ENCODE measurements at regions not wholly inside any gene's neighbourhood (a gene's known extent, or its start where the extent isn't known, plus 50 kb on each side); places are given as distances from the start of the nearest gene placed in this dataset.

DNA sequence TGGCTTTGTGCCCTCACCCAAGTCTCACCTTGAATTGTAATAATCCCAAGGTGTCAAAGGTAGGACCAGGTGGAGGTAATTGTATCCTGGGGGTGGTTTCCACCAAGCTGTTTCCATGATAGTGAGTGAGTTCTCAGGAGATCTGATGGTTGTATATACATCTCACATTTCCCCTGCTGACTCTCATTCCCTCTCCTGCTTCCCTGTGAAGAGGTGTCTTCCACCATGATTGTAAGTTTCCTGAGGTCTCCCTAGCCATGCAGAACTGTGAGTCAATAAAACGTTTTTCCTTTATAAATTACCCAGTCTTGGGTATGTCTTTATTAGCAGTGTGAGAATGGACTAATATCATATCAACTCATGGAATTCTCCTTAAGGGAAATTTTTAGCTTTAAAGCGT is 302.6 kb downstream of the LIG4 start:
- TF ChIP-seq, protein P1, sequence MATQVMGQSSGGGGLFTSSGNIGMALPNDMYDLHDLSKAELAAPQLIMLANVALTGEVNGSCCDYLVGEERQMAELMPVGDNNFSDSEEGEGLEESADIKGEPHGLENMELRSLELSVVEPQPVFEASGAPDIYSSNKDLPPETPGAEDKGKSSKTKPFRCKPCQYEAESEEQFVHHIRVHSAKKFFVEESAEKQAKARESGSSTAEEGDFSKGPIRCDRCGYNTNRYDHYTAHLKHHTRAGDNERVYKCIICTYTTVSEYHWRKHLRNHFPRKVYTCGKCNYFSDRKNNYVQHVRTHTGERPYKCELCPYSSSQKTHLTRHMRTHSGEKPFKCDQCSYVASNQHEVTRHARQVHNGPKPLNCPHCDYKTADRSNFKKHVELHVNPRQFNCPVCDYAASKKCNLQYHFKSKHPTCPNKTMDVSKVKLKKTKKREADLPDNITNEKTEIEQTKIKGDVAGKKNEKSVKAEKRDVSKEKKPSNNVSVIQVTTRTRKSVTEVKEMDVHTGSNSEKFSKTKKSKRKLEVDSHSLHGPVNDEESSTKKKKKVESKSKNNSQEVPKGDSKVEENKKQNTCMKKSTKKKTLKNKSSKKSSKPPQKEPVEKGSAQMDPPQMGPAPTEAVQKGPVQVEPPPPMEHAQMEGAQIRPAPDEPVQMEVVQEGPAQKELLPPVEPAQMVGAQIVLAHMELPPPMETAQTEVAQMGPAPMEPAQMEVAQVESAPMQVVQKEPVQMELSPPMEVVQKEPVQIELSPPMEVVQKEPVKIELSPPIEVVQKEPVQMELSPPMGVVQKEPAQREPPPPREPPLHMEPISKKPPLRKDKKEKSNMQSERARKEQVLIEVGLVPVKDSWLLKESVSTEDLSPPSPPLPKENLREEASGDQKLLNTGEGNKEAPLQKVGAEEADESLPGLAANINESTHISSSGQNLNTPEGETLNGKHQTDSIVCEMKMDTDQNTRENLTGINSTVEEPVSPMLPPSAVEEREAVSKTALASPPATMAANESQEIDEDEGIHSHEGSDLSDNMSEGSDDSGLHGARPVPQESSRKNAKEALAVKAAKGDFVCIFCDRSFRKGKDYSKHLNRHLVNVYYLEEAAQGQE (IDR thresholded peaks at IDR 0.05; ENCODE audit: low read depth, low read length): no peak
- TF ChIP-seq, protein P2, sequence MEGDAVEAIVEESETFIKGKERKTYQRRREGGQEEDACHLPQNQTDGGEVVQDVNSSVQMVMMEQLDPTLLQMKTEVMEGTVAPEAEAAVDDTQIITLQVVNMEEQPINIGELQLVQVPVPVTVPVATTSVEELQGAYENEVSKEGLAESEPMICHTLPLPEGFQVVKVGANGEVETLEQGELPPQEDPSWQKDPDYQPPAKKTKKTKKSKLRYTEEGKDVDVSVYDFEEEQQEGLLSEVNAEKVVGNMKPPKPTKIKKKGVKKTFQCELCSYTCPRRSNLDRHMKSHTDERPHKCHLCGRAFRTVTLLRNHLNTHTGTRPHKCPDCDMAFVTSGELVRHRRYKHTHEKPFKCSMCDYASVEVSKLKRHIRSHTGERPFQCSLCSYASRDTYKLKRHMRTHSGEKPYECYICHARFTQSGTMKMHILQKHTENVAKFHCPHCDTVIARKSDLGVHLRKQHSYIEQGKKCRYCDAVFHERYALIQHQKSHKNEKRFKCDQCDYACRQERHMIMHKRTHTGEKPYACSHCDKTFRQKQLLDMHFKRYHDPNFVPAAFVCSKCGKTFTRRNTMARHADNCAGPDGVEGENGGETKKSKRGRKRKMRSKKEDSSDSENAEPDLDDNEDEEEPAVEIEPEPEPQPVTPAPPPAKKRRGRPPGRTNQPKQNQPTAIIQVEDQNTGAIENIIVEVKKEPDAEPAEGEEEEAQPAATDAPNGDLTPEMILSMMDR (IDR thresholded peaks at IDR 0.05): no peak
- TF ChIP-seq GABPA (IDR thresholded peaks at IDR 0.05; ENCODE audit: low read depth) (no peak), RAD21 (IDR thresholded peaks at IDR 0.05; ENCODE audit: low read length) (no peak), EZH2phosphoT487 (IDR thresholded peaks at IDR 0.05; ENCODE audit: borderline replicate concordance, low read depth) (no peak), RXRA (IDR thresholded peaks at IDR 0.05; ENCODE audit: borderline replicate concordance, low read depth) (no peak), EP300 (IDR thresholded peaks at IDR 0.05; ENCODE audit: borderline replicate concordance in 1 of 2, low read depth in 1 of 2, low read length in 1 of 2) (no peak), TAF1 (IDR thresholded peaks at IDR 0.05; ENCODE audit: borderline replicate concordance, low read depth, low read length) (no peak), MXI1 (IDR thresholded peaks at IDR 0.05; ENCODE audit: low read depth, low read length) (no peak)
- TF ChIP-seq, protein P3, sequence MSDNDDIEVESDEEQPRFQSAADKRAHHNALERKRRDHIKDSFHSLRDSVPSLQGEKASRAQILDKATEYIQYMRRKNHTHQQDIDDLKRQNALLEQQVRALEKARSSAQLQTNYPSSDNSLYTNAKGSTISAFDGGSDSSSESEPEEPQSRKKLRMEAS (IDR thresholded peaks at IDR 0.05; ENCODE audit: low read depth): no peak
